CD4-positive, alpha-beta T cell (primary cell): ENCODE measurements at regions not wholly inside any gene's neighbourhood (a gene's known extent, or its start where the extent isn't known, plus 50 kb on each side); places are given as distances from the start of the nearest gene placed in this dataset.

Experiments
- ATAC-seq: fragments of 200-7000 bp; cut with Tn5 transposase; one replicate; pipeline ENCODE4 v1.10.0; 2022; ENCODE audit warnings: mild to moderate bottlenecking; ENCODE audit not compliant: poor library complexity
- CTCF ChIA-PET: fragments of 350-600 bp; sonication (Branson Sonifier 250); formaldehyde crosslinking; loops from one replicate; lab custom pipeline; 2021; ENCODE audit warnings: antibody characterized with exemption, inconsistent platforms; lab: Charles Lee
- POLR2A ChIA-PET: fragments of 350-600 bp; sonication (Branson Sonifier 250); formaldehyde crosslinking; loops from one replicate; lab custom pipeline; 2021; ENCODE audit warnings: antibody characterized with exemption, inconsistent platforms; lab: Charles Lee
- DNase-seq, 14 experiments: peaks; one replicate each; pipeline ENCODE4 v3.0.0-alpha.2; 2013 to 2020; ENCODE audit warnings: mixed read lengths in 2 of 14
- H3K27ac ChIP-seq, 2 donors: one replicate each; pipeline versions ENCODE4 v1.5.1 to v1.7.0; 2013; ENCODE audit warnings: low read length in 2 of 2, low read depth in 1 of 2, mild to moderate bottlenecking in 1 of 2
- H3K27me3 ChIP-seq, 2 experiments: 1 replicate in 1 of 2; 2 replicates in 1 of 2; pipeline versions ENCODE4 v1.6.1 to v1.7.0; 2013; ENCODE audit warnings: low read length in 2 of 2, control low read depth in 1 of 2, mild to moderate bottlenecking in 1 of 2, moderate library complexity in 1 of 2; ENCODE audit not compliant: insufficient read depth in 2 of 2, control insufficient read depth in 1 of 2
- H3K36me3 ChIP-seq: one replicate; pipeline ENCODE4 v1.6.1; 2013; ENCODE audit warnings: low read length, control low read depth; ENCODE audit not compliant: insufficient read depth
- H3K4me1 ChIP-seq: one replicate; pipeline ENCODE4 v1.6.1; 2013; ENCODE audit warnings: low read length, control low read depth; ENCODE audit not compliant: insufficient read depth
- H3K4me3 ChIP-seq: one replicate; pipeline ENCODE4 v1.5.1; 2013; ENCODE audit warnings: mild to moderate bottlenecking, low read length, moderate library complexity
- H3K9me3 ChIP-seq, 2 experiments: 1 replicate in 1 of 2; 2 replicates in 1 of 2; pipeline versions ENCODE4 v1.6.1 to v1.7.0; 2013; ENCODE audit warnings: low read length in 2 of 2, mild to moderate bottlenecking in 2 of 2, control low read depth in 1 of 2, moderate library complexity in 1 of 2; ENCODE audit not compliant: control insufficient read depth in 1 of 2, insufficient read depth in 1 of 2
- H3K27ac Mint-ChIP-seq: one replicate; pipeline ENCODE4 v1.8.0; 2020; ENCODE audit warnings: mixed read lengths
- H3K27me3 Mint-ChIP-seq: one replicate; pipeline ENCODE4 v1.8.0; 2021; ENCODE audit warnings: mixed read lengths
- H3K36me3 Mint-ChIP-seq: one replicate; pipeline ENCODE4 v1.8.0; 2021; ENCODE audit warnings: low read depth, mixed read lengths
- H3K4me1 Mint-ChIP-seq: one replicate; pipeline ENCODE4 v1.8.0; 2021; ENCODE audit warnings: low read depth, mixed read lengths
- H3K4me3 Mint-ChIP-seq: one replicate; pipeline ENCODE4 v1.8.0; 2020; ENCODE audit warnings: mild to moderate bottlenecking, mixed read lengths
- H3K9me3 Mint-ChIP-seq: one replicate; pipeline ENCODE4 v1.8.0; 2020; ENCODE audit warnings: mixed read lengths
- intact Hi-C, 2 experiments: fragments of 100-400 bp; cut with DNase I in 1 of 2; cut with micrococcal nuclease in 1 of 2; formaldehyde crosslinking; loops; one replicate each; pipeline versions ENCODE4 v1.15.1 to v1.9.0; 2023 to 2025; cut with DNase I, micrococcal nuclease
- TF ChIP-seq, protein P1 (sequence below): fragments of 200-600 bp; IDR thresholded peaks from one replicate; pipeline ENCODE4 v1.8.0; 2022; ENCODE audit warnings: antibody characterized with exemption, mild to moderate bottlenecking

DNA sequence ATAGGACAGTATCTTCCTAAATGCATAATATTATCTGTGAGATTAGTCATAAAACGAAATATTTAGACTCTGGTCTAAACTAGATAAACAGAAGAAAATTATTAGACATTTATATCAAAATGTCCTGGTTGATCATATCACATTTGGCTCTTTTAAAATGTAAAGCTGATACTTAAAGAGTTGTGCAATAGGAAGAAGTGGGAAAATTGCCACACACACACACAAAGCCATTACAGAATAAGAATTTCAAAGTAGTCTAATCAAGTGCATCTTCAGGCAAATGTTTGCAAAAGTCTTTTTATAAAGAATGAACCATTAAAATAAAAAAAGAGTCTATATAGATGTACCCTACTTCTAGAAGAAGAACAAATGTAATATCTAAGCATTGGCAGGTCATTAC lies 301.7 kb downstream of the KIF2B start:
- Mint-ChIP-seq H3K9me3 (peaks cover 8% of the 10 kb centered on the region), H3K4me3 (no peak overlapping the region), H3K36me3 (no peaks in the 10 kb centered on the region), H3K27ac (no peak overlapping the region), H3K4me1 (no peaks in the 10 kb centered on the region), H3K27me3 (no peaks in the 10 kb centered on the region)
- Histone ChIP-seq H3K4me3 (no peak overlapping the region), H3K36me3 (no peaks in the 10 kb centered on the region), H3K27ac (no peak overlapping the region), H3K9me3 (peaks cover 0 to 6% of the 10 kb centered on the region in 2 experiments), H3K27me3 (no peaks in the 10 kb centered on the region), H3K4me1 (no peaks in the 10 kb centered on the region)
- TF ChIP-seq, protein P1, sequence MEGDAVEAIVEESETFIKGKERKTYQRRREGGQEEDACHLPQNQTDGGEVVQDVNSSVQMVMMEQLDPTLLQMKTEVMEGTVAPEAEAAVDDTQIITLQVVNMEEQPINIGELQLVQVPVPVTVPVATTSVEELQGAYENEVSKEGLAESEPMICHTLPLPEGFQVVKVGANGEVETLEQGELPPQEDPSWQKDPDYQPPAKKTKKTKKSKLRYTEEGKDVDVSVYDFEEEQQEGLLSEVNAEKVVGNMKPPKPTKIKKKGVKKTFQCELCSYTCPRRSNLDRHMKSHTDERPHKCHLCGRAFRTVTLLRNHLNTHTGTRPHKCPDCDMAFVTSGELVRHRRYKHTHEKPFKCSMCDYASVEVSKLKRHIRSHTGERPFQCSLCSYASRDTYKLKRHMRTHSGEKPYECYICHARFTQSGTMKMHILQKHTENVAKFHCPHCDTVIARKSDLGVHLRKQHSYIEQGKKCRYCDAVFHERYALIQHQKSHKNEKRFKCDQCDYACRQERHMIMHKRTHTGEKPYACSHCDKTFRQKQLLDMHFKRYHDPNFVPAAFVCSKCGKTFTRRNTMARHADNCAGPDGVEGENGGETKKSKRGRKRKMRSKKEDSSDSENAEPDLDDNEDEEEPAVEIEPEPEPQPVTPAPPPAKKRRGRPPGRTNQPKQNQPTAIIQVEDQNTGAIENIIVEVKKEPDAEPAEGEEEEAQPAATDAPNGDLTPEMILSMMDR = no peak
- intact Hi-C loops = no loop called here
- DNase-seq (no peak), ATAC-seq (no peak)
- ChIA-PET POLR2A (no interaction called here), CTCF (no interaction called here)

DNA sequence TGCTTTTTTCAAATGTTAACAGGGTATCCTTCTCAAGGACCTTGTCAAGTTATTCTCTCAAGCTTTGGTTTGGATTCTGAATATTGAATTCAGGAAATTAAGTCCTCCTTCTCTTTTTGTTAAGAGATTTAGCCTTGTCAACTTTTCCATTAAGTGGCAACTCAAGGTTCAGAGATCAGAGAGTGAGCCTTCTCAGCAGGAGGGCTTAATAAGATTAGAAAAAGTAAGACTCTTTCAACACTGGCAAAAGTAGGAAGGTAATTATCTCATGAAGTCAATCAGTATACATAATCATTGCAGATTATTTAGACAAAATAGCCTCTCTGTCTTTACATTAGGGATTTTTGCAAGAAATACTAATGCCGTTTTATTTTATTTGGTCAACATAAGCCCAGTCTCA lies 330.7 kb downstream of the KIF2B start:
- intact Hi-C loops = no loop called here
- H3K27ac Mint-ChIP-seq = no peak overlapping the region

DNA sequence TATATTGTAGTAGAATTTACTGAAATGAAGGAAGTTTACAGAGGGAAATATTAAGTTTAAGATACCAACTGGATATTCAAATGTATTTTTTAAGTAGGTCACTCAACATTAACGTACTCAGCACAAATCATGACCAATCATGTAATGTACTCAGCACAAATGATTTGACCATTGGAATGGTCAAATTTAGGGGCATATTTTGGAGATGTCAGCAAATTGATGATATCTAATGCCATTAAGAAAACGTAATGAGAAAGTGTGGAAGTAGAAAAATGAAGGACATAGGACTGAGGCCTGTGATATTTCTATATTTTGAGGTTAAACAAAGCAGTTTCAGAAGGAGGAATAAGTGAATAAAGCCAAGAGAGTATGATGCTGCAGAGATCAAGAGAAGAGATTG lies 334.8 kb downstream of the KIF2B start:
- ChIA-PET POLR2A (no interaction called here), CTCF (no interaction called here)
- Mint-ChIP-seq H3K36me3 (no peaks in the 10 kb centered on the region), H3K27me3 (no peaks in the 10 kb centered on the region), H3K27ac (no peak overlapping the region), H3K9me3 (peaks cover 10% of the 10 kb centered on the region), H3K4me1 (no peaks in the 10 kb centered on the region), H3K4me3 (no peak overlapping the region)
- Histone ChIP-seq H3K9me3 (peaks cover 0 to 4% of the 10 kb centered on the region in 2 experiments), H3K27me3 (no peaks in the 10 kb centered on the region), H3K4me3 (no peak overlapping the region), H3K4me1 (no peaks in the 10 kb centered on the region), H3K27ac (no peak overlapping the region), H3K36me3 (no peaks in the 10 kb centered on the region)
- ATAC-seq = no peak
- intact Hi-C loops = no loop called here
- TF ChIP-seq, protein P1 = no peak
- no peak for DNase-seq

More for the DNA sequence above, 330.7 kb downstream of the KIF2B start:
- TF ChIP-seq, protein P1 = no peak
- no peak for ATAC-seq
- CTCF ChIA-PET = no interaction called here
- no peaks in the 10 kb centered on the region for H3K4me1 Mint-ChIP-seq
- no peak overlapping the region for H3K4me3 Mint-ChIP-seq
- H3K9me3 Mint-ChIP-seq = peaks cover 15% of the 10 kb centered on the region
- Histone ChIP-seq H3K36me3 (no peaks in the 10 kb centered on the region), H3K4me1 (no peaks in the 10 kb centered on the region), H3K9me3 (peaks cover 0 to 4% of the 10 kb centered on the region in 2 experiments), H3K27me3 (no peaks in the 10 kb centered on the region), H3K27ac (no peak overlapping the region), H3K4me3 (no peak overlapping the region)
- no peak for DNase-seq
- no peaks in the 10 kb centered on the region for H3K36me3 Mint-ChIP-seq
- POLR2A ChIA-PET = no interaction called here
- H3K27me3 Mint-ChIP-seq = no peaks in the 10 kb centered on the region
